ENCODE measurements at regions not wholly inside any gene's neighbourhood (a gene's known extent, or its start where the extent isn't known, plus 50 kb on each side); places are given as distances from the start of the nearest gene placed in this dataset.

DNA sequence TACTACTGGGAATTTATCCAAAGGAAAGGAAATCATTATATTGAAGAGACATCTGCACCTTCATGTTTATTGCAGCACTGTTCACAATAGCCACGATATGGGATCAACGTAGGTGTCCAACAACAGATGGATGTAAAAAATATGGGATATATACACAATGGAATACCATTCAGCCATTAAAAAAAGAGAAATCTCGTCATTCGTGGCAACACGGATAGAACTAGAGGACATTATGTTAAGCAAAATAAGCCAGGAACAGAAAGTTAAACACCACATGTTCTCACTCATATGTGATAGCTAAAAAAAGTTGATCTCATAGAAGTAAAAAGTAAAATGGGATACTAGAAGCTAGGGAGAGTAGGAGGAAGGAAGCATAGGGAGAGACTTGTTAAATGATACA is 82.9 kb upstream of the CLMN start:
- Histone ChIP-seq H3K27ac (ENCODE audit: low read length) (no peak overlapping the region), H3K4me1 (ENCODE audit: low read length) (no peaks in the 10 kb centered on the region), H3K9ac (ENCODE audit: low read length) (no peak overlapping the region), H3K4me3 (ENCODE audit: low read length) (no peak overlapping the region), H3K4me2 (ENCODE audit: low read length) (no peak overlapping the region), H3K79me2 (ENCODE audit: low read length) (no peaks in the 10 kb centered on the region), H3K27me3 (ENCODE audit: low read depth, low read length) (no peaks in the 10 kb centered on the region), H4K20me1 (ENCODE audit: insufficient read depth, low read length) (no peaks in the 10 kb centered on the region), H3K9me3 (ENCODE audit: insufficient read depth, low read length) (no peaks in the 10 kb centered on the region), H3K36me3 (replicated peaks; ENCODE audit: low read depth, low read length) (no peaks in the 10 kb centered on the region), H2AFZ (ENCODE audit: low read depth, low read length) (no peak overlapping the region)
- TF ChIP-seq EZH2phosphoT487 (IDR thresholded peaks at IDR 0.05; ENCODE audit: low read depth), result no peak

GRCh38 chr14:95402176-95402575 is 82.5 kb upstream of the CLMN start:
- no peak for TF ChIP-seq EZH2phosphoT487 (IDR thresholded peaks at IDR 0.05; ENCODE audit: low read depth)
- TF ChIP-seq, protein P1, sequence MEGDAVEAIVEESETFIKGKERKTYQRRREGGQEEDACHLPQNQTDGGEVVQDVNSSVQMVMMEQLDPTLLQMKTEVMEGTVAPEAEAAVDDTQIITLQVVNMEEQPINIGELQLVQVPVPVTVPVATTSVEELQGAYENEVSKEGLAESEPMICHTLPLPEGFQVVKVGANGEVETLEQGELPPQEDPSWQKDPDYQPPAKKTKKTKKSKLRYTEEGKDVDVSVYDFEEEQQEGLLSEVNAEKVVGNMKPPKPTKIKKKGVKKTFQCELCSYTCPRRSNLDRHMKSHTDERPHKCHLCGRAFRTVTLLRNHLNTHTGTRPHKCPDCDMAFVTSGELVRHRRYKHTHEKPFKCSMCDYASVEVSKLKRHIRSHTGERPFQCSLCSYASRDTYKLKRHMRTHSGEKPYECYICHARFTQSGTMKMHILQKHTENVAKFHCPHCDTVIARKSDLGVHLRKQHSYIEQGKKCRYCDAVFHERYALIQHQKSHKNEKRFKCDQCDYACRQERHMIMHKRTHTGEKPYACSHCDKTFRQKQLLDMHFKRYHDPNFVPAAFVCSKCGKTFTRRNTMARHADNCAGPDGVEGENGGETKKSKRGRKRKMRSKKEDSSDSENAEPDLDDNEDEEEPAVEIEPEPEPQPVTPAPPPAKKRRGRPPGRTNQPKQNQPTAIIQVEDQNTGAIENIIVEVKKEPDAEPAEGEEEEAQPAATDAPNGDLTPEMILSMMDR (IDR thresholded peaks at IDR 0.05; ENCODE audit: low read depth, low read length), result no peak
- no peak overlapping the region for H3K27ac ChIP-seq (ENCODE audit: low read length)
- no peak overlapping the region for H3K4me3 ChIP-seq (ENCODE audit: low read length)
- H3K27me3 ChIP-seq (ENCODE audit: low read depth, low read length), result no peaks in the 10 kb centered on the region
- H3K4me2 ChIP-seq (ENCODE audit: low read length), result no peak overlapping the region
- no peaks in the 10 kb centered on the region for H3K36me3 ChIP-seq (replicated peaks; ENCODE audit: low read depth, low read length)
- H4K20me1 ChIP-seq (ENCODE audit: insufficient read depth, low read length), result no peaks in the 10 kb centered on the region
- no peaks in the 10 kb centered on the region for H3K9me3 ChIP-seq (ENCODE audit: insufficient read depth, low read length)
- H2AFZ ChIP-seq (ENCODE audit: low read depth, low read length), result no peak overlapping the region
- no peaks in the 10 kb centered on the region for H3K79me2 ChIP-seq (ENCODE audit: low read length)
- H3K9ac ChIP-seq (ENCODE audit: low read length), result no peak overlapping the region
- H3K4me1 ChIP-seq (ENCODE audit: low read length), result no peaks in the 10 kb centered on the region

- no peaks in the 10 kb centered on the region for H3K36me3 ChIP-seq (replicated peaks; ENCODE audit: low read depth, low read length)
- H3K27me3 ChIP-seq (ENCODE audit: low read depth, low read length), result no peaks in the 10 kb centered on the region; the same call in 1 of the 2 replicates
- H3K4me3 ChIP-seq (ENCODE audit: low read length), result no peak overlapping the region
- no peak overlapping the region for H3K9ac ChIP-seq (ENCODE audit: low read length)
- no peaks in the 10 kb centered on the region for H4K20me1 ChIP-seq (ENCODE audit: insufficient read depth, low read length)
- H3K27ac ChIP-seq (ENCODE audit: low read length), result no peak overlapping the region
- H3K4me2 ChIP-seq (ENCODE audit: low read length), result no peak overlapping the region
- H3K9me3 ChIP-seq (ENCODE audit: insufficient read depth, low read length), result no peaks in the 10 kb centered on the region
- no peak overlapping the region for H2AFZ ChIP-seq (ENCODE audit: low read depth, low read length)
- H3K79me2 ChIP-seq (ENCODE audit: low read length), result no peaks in the 10 kb centered on the region
- H3K4me1 ChIP-seq (ENCODE audit: low read length), result no peaks in the 10 kb centered on the region
- TF ChIP-seq EZH2phosphoT487 (IDR thresholded peaks at IDR 0.05; ENCODE audit: low read depth), result no peak
- TF ChIP-seq, protein P1 (IDR thresholded peaks at IDR 0.05; ENCODE audit: low read depth, low read length), result no peak
These were observed 79.2 kb upstream of the CLMN start for GRCh38 chr14:95398630-95399547.

DNA sequence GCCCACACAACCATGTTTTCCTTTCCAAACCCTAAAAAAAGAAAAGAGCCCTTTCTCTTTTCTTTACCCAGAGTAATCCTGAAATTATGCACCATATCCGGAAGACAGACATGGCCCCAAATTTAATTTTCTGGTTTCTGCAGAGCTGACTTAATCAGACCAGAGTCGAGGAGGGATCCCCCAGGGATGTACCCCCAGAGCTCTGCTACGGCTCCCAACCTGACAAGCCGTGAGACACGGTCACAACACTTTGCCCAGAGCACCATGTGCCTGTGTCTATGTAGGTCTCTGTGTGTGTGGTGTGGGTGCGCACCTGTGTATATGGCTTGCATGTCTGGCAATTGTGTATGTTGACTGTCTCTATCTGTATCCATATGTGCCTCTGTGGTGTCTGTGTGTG is 77.6 kb upstream of the CLMN start:
- Histone ChIP-seq H3K79me2 (ENCODE audit: low read length) (no peaks in the 10 kb centered on the region), H3K9me3 (ENCODE audit: insufficient read depth, low read length) (no peaks in the 10 kb centered on the region), H3K9ac (ENCODE audit: low read length) (no peak overlapping the region), H3K36me3 (replicated peaks; ENCODE audit: low read depth, low read length) (no peaks in the 10 kb centered on the region), H3K27ac (ENCODE audit: low read length) (no peak overlapping the region), H3K4me1 (ENCODE audit: low read length) (no peaks in the 10 kb centered on the region), H3K4me2 (ENCODE audit: low read length) (no peak overlapping the region), H3K4me3 (ENCODE audit: low read length) (no peak overlapping the region), H3K27me3 (ENCODE audit: low read depth, low read length) (no peaks in the 10 kb centered on the region; the same call in 1 of the 2 replicates), H4K20me1 (ENCODE audit: insufficient read depth, low read length) (no peaks in the 10 kb centered on the region), H2AFZ (ENCODE audit: low read depth, low read length) (no peak overlapping the region)
- TF ChIP-seq, protein P1 (IDR thresholded peaks at IDR 0.05; ENCODE audit: low read depth, low read length), result no peak
- no peak for TF ChIP-seq EZH2phosphoT487 (IDR thresholded peaks at IDR 0.05; ENCODE audit: low read depth)
